ENCODE measurements at regions not wholly inside any gene's neighbourhood (a gene's known extent, or its start where the extent isn't known, plus 50 kb on each side); places are given as distances from the start of the nearest gene placed in this dataset.

DNA sequence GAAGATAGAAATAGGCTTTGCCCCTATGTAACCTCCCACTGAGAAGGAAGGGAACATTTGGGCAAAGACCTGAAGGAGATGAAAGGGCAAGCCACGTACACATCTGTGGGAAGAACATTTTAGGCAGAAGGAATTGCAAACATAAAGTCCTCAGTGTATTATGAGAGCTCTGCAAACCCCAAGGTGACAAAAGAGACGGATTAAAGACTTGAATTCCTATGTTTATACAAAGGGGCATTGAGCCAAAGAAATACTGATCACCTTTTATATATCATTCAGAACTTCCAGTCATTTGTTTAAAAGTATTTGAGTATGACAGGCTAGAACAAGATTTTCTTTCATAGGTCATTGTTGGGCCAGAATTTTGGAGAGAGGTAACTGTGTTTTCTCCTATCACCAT is 90.2 kb upstream of the ATG10 start:
- H2AFZ ChIP-seq (ENCODE audit: low read length), result no peak overlapping the region
- DNase-seq (ENCODE audit: low spot score), result no peak
- BruUV-seq (replicated peaks), result no TSS peak
- ATAC-seq, result no peak
- 3% methylated on average over 2 of the region's 2 CpGs for WGBS (ENCODE audit: low lambda C conversion rate)
- H3K27ac ChIP-seq (ENCODE audit: extremely low read length, insufficient read depth, low read length), result no peak overlapping the region
- no peak overlapping the region for H3K9ac ChIP-seq (ENCODE audit: insufficient read depth, low read depth, low read length)
- H3K79me2 ChIP-seq (ENCODE audit: insufficient read depth, low read length), result no peaks in the 10 kb centered on the region
- H4K20me1 ChIP-seq (ENCODE audit: insufficient read depth, low read length), result no peaks in the 10 kb centered on the region
- FAIRE-seq, result no peak
- H3K27me3 ChIP-seq (ENCODE audit: control insufficient read depth in 1 of 2, insufficient read depth in 2 of 2, low read length in 2 of 2), result no peaks in the 10 kb centered on the region
- in situ Hi-C loops (cut with HindIII; ENCODE audit: extremely low pct_ligation_motif_present, low pct_unique_long_range_greater_than_20kb) (no loop called here), intact Hi-C loops (cut with micrococcal nuclease; ENCODE audit: unreplicated experiment) (no loop called here)
- POLR2A ChIA-PET, result no interaction called here
- H3K4me2 ChIP-seq (ENCODE audit: low read depth, low read length), result no peak overlapping the region
- TF ChIP-seq TBX3 (IDR thresholded peaks at IDR 0.05; ENCODE audit: borderline replicate concordance) (no peak), MBD4 (IDR thresholded peaks at IDR 0.05; ENCODE audit: borderline replicate concordance, low read length) (no peak), EEA1 (CRISPR knock-in tag; IDR thresholded peaks at IDR 0.05; ENCODE audit: borderline replicate concordance) (no peak), ZNF335 (CRISPR knock-in tag; IDR thresholded peaks at IDR 0.05) (no peak)
- TF ChIP-seq, protein P1, sequence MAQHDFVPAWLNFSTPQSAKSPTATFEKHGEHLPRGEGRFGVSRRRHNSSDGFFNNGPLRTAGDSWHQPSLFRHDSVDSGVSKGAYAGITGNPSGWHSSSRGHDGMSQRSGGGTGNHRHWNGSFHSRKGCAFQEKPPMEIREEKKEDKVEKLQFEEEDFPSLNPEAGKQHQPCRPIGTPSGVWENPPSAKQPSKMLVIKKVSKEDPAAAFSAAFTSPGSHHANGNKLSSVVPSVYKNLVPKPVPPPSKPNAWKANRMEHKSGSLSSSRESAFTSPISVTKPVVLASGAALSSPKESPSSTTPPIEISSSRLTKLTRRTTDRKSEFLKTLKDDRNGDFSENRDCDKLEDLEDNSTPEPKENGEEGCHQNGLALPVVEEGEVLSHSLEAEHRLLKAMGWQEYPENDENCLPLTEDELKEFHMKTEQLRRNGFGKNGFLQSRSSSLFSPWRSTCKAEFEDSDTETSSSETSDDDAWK (CRISPR knock-in tag; IDR thresholded peaks at IDR 0.05), result no peak
- TF ChIP-seq, protein P2, sequence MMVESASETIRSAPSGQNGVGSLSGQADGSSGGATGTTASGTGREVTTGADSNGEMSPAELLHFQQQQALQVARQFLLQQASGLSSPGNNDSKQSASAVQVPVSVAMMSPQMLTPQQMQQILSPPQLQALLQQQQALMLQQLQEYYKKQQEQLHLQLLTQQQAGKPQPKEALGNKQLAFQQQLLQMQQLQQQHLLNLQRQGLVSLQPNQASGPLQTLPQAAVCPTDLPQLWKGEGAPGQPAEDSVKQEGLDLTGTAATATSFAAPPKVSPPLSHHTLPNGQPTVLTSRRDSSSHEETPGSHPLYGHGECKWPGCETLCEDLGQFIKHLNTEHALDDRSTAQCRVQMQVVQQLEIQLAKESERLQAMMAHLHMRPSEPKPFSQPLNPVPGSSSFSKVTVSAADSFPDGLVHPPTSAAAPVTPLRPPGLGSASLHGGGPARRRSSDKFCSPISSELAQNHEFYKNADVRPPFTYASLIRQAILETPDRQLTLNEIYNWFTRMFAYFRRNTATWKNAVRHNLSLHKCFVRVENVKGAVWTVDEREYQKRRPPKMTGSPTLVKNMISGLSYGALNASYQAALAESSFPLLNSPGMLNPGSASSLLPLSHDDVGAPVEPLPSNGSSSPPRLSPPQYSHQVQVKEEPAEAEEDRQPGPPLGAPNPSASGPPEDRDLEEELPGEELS (CRISPR knock-in tag; IDR thresholded peaks at IDR 0.05), result no peak
- TF ChIP-seq, protein P3, sequence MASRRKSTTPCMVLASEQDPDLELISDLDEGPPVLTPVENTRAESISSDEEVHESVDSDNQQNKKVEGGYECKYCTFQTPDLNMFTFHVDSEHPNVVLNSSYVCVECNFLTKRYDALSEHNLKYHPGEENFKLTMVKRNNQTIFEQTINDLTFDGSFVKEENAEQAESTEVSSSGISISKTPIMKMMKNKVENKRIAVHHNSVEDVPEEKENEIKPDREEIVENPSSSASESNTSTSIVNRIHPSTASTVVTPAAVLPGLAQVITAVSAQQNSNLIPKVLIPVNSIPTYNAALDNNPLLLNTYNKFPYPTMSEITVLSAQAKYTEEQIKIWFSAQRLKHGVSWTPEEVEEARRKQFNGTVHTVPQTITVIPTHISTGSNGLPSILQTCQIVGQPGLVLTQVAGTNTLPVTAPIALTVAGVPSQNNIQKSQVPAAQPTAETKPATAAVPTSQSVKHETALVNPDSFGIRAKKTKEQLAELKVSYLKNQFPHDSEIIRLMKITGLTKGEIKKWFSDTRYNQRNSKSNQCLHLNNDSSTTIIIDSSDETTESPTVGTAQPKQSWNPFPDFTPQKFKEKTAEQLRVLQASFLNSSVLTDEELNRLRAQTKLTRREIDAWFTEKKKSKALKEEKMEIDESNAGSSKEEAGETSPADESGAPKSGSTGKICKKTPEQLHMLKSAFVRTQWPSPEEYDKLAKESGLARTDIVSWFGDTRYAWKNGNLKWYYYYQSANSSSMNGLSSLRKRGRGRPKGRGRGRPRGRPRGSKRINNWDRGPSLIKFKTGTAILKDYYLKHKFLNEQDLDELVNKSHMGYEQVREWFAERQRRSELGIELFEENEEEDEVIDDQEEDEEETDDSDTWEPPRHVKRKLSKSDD (CRISPR knock-in tag; IDR thresholded peaks at IDR 0.05; ENCODE audit: low read depth), result no peak
- TF ChIP-seq, protein P4, sequence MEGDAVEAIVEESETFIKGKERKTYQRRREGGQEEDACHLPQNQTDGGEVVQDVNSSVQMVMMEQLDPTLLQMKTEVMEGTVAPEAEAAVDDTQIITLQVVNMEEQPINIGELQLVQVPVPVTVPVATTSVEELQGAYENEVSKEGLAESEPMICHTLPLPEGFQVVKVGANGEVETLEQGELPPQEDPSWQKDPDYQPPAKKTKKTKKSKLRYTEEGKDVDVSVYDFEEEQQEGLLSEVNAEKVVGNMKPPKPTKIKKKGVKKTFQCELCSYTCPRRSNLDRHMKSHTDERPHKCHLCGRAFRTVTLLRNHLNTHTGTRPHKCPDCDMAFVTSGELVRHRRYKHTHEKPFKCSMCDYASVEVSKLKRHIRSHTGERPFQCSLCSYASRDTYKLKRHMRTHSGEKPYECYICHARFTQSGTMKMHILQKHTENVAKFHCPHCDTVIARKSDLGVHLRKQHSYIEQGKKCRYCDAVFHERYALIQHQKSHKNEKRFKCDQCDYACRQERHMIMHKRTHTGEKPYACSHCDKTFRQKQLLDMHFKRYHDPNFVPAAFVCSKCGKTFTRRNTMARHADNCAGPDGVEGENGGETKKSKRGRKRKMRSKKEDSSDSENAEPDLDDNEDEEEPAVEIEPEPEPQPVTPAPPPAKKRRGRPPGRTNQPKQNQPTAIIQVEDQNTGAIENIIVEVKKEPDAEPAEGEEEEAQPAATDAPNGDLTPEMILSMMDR (CRISPR knock-in tag; IDR thresholded peaks at IDR 0.05), result no peak
- H3K4me1 ChIP-seq (ENCODE audit: insufficient read depth, low read length), result no peaks in the 10 kb centered on the region
- H3K4me3 ChIP-seq (replicated peaks in 1 of 3; ENCODE audit: insufficient read depth in 1 of 3, low read depth in 2 of 3, low read length in 3 of 3), result no peak overlapping the region
- no peaks in the 10 kb centered on the region for H3K36me3 ChIP-seq (replicated peaks in 1 of 2; ENCODE audit: control insufficient read depth in 1 of 2, insufficient read depth in 2 of 2, low read length in 2 of 2)
- CTCF ChIA-PET (ENCODE audit: low intra/inter-chr PET ratio, low total read pairs), result no interaction called here
- H3K9me3 ChIP-seq (ENCODE audit: low read length), result no peaks in the 10 kb centered on the region

All from HepG2 (cell line).